BE2C (cell line): ENCODE measurements at regions not wholly inside any gene's neighbourhood (a gene's known extent, or its start where the extent isn't known, plus 50 kb on each side); places are given as distances from the start of the nearest gene placed in this dataset.
"Not testable (repeated sequence)": the region's sequence is repeated elsewhere in the genome, so short reads cannot be mapped to it uniquely, and the experiment has no call there.

Experiments used
- DNase-seq: peaks from one replicate; pipeline ENCODE4 v3.0.0-alpha.2; 2020
- H3K27me3 ChIP-seq: fragments of 250-450 bp; sonication (Bioruptor Pico); 2 replicates; pipeline ENCODE4 v1.5.1; 2020; ENCODE audit warnings: mild to moderate bottlenecking
- H3K36me3 ChIP-seq: fragments of 250-450 bp; sonication (Bioruptor Pico); 2 replicates; pipeline ENCODE4 v1.5.1; 2020; ENCODE audit warnings: mild to moderate bottlenecking
- H3K4me1 ChIP-seq: fragments of 250-450 bp; sonication (Bioruptor Pico); 2 replicates; pipeline ENCODE4 v1.5.1; 2020
- H3K4me3 ChIP-seq: 2 replicates; pipeline ENCODE4 v1.5.1; 2011; ENCODE audit warnings: low read depth, low read length
- H3K9me3 ChIP-seq: fragments of 250-450 bp; sonication (Bioruptor Pico); 2 replicates; pipeline ENCODE4 v1.5.1; 2020
- TF ChIP-seq, protein P1 (sequence below): IDR thresholded peaks from 2 replicates; pipeline ENCODE4 v1.5.1; 2012; ENCODE audit warnings: mild to moderate bottlenecking, low read depth, low read length

DNA sequence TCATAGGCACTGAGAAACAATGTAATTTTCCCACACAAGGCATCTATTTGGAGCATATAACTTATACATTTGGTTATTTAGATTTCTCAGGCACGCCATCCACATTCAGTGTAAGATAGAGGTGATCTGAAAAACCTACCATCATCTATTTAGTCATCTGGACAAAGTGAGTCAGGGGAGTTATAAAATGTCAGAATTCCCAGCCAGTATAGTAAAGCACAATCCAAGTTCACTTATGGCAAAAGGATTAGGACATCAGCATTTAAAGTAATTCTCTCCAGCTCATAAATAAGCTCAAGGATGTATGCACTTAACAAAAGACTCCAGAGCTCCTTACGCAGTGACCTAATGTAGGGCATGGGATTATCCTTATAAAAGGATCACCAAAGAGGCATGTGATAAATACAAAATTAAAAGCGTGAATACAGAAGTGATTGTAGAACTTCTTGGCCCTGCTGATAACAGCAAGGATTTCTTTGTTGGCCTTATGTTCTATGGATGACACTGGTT, 65.3 kb upstream of the DCLK2 start:
- H3K36me3 ChIP-seq: no peaks in the 10 kb centered on the region
- no peak for DNase-seq
- H3K27me3 ChIP-seq: no peaks in the 10 kb centered on the region
- no peaks in the 10 kb centered on the region for H3K9me3 ChIP-seq
- TF ChIP-seq, protein P1, sequence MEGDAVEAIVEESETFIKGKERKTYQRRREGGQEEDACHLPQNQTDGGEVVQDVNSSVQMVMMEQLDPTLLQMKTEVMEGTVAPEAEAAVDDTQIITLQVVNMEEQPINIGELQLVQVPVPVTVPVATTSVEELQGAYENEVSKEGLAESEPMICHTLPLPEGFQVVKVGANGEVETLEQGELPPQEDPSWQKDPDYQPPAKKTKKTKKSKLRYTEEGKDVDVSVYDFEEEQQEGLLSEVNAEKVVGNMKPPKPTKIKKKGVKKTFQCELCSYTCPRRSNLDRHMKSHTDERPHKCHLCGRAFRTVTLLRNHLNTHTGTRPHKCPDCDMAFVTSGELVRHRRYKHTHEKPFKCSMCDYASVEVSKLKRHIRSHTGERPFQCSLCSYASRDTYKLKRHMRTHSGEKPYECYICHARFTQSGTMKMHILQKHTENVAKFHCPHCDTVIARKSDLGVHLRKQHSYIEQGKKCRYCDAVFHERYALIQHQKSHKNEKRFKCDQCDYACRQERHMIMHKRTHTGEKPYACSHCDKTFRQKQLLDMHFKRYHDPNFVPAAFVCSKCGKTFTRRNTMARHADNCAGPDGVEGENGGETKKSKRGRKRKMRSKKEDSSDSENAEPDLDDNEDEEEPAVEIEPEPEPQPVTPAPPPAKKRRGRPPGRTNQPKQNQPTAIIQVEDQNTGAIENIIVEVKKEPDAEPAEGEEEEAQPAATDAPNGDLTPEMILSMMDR: no peak
- no peaks in the 10 kb centered on the region; the same call in 1 of the 2 replicates for H3K4me1 ChIP-seq
- H3K4me3 ChIP-seq: no peak overlapping the region

DNA sequence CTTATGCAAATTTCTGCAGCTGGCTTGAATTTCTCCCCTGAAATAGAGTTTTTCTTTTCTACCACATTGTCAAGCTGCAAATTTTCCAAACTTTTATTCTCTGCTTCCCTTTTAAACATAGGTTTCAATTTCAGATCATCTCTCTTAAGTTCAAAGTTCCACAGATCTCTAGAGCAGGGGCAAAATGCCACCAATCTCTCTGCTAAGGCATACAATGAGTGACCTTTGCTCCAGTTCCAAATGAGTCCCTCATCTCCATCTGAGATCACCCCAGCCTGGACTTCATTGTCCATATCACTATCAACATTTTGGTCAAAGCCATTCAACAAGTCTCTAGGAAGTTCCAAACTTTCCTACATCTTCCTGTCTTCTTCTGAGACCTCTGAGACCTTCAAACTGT, 62.3 kb upstream of the DCLK2 start:
- H3K36me3 ChIP-seq, H3K9me3 ChIP-seq, DNase-seq, H3K4me3 ChIP-seq, H3K4me1 ChIP-seq, H3K27me3 ChIP-seq: not testable (repeated sequence)

DNA sequence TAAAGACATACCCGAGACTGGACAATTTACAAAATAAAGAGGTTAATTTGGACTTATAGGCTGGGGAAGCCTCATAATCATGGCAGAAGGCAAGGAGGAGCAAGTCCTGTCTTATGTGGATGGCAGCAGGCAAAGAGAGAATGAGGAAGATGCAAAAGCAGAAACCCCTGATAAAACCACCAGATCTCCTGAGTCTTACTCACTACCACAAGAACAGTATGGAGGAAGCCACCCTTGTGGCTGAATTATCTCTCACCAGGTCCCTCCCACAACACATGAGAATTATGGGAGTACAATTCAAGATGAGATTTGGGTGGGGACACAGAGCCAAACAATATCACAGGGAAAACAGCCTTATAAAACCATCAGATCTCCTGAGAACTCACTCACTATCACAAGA, 61.6 kb upstream of the DCLK2 start:
- not testable (repeated sequence) for H3K4me1 ChIP-seq, DNase-seq, H3K9me3 ChIP-seq, H3K27me3 ChIP-seq, H3K4me3 ChIP-seq, H3K36me3 ChIP-seq

DNA sequence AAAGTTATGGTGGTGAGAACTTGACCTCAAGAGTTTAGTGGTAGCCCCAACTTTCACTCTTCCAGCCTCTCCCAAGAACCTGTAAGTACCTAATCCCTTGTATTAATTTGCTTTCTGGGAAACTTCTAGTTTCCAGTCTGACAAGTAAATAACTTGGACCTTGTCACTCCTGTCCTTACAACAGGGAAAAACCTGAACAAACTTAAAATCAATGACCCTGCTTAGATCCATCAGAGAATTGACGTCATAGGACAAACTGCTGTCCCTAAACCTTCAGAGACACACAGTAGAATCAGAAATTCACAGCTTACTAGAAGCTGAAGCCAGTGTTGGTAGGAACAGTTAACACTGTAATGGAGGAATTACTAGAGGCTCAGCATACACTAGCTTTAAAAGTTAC, 60.0 kb upstream of the DCLK2 start:
- no peak for DNase-seq
- no peak overlapping the region for H3K4me3 ChIP-seq

DNA sequence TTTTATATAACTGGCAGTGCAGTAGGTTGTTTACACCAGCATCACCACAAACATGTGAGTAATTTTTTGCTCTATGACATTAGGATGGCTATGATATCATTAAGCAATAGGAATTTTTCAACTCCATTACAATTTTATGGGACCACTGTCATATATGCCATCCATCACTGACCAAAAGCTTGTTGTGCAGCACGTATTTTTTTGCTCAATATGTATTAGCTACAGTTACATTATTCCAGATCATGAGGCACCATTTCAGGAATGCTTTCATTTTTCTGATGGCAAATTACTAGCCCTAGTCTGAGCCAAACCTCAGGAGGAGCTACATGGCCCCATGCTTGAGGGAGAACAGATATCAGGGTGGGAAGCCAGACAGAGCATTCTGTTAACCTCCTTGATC, 56.8 kb upstream of the DCLK2 start:
- Histone ChIP-seq H3K27me3 (no peaks in the 10 kb centered on the region), H3K36me3 (no peaks in the 10 kb centered on the region), H3K4me3 (no peak overlapping the region), H3K4me1 (no peaks in the 10 kb centered on the region), H3K9me3 (no peaks in the 10 kb centered on the region)
- DNase-seq: no peak
- TF ChIP-seq, protein P1: no peak

More for the DNA sequence above, 60.0 kb upstream of the DCLK2 start:
- no peaks in the 10 kb centered on the region for H3K4me1 ChIP-seq
- no peaks in the 10 kb centered on the region for H3K9me3 ChIP-seq
- TF ChIP-seq, protein P1: no peak
- no peaks in the 10 kb centered on the region for H3K27me3 ChIP-seq
- H3K36me3 ChIP-seq: no peaks in the 10 kb centered on the region

DNA sequence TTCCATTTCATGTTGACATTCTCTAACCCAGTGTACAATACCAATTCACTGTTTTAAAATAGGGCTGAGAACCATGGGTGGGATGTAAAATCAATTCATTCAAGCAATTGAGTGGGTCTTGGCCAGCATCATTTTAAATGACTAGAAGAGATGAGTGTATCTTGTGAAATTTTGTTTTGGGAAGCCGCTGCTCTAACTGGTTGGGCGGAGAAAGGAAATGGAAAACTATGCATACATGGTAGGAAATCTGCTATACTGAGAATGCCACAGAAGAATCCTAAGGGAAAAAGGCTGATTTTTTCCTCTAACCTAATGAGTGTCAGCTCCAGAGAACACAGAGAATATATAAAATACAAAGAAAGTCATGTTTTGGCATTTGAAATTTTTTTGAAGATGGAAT, 54.8 kb upstream of the DCLK2 start:
- Histone ChIP-seq H3K36me3 (no peaks in the 10 kb centered on the region), H3K9me3 (no peaks in the 10 kb centered on the region; the same call in 1 of the 2 replicates), H3K4me1 (no peaks in the 10 kb centered on the region), H3K27me3 (no peaks in the 10 kb centered on the region), H3K4me3 (no peak overlapping the region)
- TF ChIP-seq, protein P1: no peak
- no peak for DNase-seq

DNA sequence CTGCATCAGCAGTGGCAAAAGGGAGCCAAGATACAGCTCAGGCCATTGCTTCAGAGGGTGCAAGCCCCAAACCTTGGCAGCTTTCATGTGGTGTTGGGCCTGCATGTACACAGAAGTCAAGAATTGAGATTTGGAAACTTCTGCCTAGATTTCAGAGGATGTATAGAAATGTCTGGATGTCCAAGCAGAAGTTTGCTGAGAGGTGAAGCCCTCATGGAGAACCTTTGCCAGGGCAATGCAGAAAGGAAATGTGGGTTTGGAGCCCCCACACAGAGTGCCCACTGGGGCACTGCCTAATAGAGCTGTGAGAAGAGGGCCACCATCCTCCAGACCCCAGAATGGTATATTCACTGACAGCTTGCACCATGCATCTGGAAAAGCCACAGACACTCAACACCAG, 51.3 kb upstream of the DCLK2 start:
- H3K36me3 ChIP-seq, DNase-seq, H3K27me3 ChIP-seq, H3K9me3 ChIP-seq, H3K4me3 ChIP-seq, H3K4me1 ChIP-seq: not testable (repeated sequence)
